GM21825 (cell line): ENCODE measurements at regions not wholly inside any gene's neighbourhood (a gene's known extent, or its start where the extent isn't known, plus 50 kb on each side); places are given as distances from the start of the nearest gene placed in this dataset.

Experiments used
- ATAC-seq: cut with Tn5 transposase; IDR thresholded peaks from one replicate; pipeline ENCODE4 v1.9.1; 2021; ENCODE audit warnings: mild to moderate bottlenecking, moderate library complexity; ENCODE audit not compliant: unreplicated experiment

- no peak for ATAC-seq
Observed at GRCh38 chr4:137212601-137213000, 319.7 kb downstream of the PCDH18 start.

DNA sequence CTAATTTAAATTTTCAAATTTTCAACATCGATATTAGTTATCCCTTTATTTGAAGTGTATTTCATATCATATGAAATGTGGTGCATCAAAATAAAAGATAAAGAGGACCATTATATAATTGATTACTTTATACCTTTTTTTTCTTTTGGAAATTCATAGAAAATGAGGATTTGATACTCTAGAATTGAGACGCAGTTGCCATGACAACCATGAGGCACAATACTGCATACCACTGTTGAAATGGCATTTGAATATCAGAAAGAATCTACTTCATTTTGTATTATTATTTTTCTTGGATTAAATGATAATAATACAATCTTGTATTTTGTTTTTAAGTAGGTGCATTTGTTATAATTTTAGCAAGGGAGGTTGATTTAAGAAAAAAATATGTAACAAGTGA lies 323.1 kb downstream of the PCDH18 start:
- ATAC-seq: no peak

- ATAC-seq: no peak
Observed at GRCh38 chr4:137206781-137207180, 325.5 kb downstream of the PCDH18 start.

GRCh38 chr4:137203601-137204000 lies 328.7 kb downstream of the PCDH18 start:
- ATAC-seq: no peak

DNA sequence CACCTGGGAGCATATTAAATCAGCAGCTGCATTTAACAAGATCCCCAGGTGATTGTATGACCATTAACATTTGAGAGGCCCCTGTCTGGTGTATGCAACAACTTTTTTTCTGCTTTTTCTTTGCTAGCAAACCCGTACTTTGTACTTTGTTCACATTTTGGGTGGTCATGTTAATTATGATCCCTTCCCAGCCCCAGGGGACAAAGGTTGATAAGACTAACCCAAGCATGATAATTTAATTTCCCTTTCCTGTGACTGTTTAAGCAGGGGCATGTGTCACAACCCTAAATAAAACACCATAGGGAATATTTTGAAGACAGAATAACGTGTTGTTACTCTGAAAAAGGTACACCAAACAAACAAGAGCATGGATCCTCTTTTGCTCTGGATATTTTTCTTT lies 332.0 kb downstream of the PCDH18 start:
- ATAC-seq: no peak

- ATAC-seq: no peak
Observed at GRCh38 chr4:137198791-137199190, 333.5 kb downstream of the PCDH18 start.

DNA sequence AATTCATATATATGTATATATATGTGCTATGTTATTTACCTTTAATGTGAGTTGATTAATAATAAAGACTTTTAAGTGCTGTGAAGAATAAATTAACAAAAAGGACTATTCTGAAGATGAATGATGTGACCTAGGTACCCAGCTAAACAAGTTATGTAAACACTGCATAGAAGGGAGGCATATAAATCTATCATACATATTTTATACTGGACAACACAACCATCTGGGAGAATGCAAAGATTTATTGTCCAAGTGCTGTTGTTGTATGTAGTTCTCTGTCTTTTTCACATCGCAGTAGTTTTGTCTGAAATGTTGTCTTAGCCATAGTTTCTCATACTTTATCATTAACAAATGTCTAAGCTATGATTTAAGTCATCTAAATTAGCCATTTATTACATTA lies 337.6 kb downstream of the PCDH18 start:
- no peak for ATAC-seq

- ATAC-seq: no peak
Observed at GRCh38 chr4:137193564-137193963, 338.7 kb downstream of the PCDH18 start.

DNA sequence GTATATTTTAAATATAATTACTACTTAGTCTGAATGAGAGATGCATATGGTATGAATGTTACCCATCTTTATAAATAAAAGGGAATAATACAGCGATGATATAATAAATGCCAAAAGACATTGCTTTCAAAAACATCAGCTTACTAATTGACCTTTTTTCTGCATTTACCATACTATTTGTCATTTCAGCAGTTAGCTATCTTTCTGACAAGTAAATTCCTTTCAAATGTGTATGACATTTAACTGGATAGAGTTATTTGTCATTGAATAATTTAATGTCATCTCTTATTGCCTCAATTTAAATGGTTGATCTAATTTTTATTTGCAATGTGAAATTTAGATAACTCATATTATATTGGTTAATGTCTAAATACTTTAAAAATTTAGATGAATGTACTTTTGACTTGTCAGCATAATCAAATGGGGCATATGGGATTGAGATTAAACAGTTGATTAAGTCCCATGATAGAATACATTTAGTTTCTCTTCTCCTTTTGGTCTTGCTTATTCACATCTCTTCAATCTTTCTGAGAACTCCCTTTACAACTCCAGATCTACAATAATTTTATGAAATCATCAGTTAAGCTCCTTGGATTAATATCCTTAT lies 350.9 kb downstream of the PCDH18 start:
- no peak for ATAC-seq

DNA sequence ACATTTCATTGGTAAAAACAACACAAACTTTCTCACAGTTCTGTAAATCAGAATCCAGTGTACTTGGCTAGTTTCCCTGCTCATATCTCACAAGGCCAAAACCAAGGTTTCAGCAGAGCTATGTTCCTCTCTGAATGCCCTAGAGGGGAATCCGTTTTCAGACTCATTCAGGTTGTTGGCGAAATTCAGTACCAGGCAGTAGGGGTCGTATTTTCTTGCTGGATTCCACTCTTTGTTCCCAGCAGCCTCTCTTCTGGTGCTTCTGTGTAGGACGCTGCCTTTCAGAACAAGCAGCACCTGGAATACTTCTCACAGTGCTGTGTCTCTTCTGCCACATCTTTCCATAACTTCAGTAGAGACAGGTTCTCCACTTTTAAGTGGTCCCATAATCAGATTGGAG lies 351.9 kb downstream of the PCDH18 start:
- no peak for ATAC-seq

DNA sequence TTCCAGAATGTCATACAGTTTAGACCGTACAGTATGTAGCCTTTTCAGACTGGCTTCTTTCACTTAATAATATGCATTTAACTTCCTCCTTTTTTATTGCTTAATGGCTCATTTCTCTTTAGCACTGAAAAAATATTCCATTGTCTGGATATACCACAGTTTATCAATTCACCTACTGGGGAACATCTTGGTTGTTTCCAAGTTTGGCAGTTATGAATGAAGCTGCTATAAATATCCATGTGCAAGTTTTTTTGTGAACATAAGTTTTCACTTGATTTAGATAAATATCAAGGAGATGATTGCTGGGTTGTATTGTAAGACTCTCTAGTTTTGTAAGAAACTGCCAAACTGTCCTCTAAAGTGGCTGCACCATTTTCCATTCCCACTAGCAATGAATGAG lies 375.5 kb downstream of the PCDH18 start:
- no peak for ATAC-seq

- no peak for ATAC-seq
Observed at GRCh38 chr4:137156054-137156453, 376.2 kb downstream of the PCDH18 start.

DNA sequence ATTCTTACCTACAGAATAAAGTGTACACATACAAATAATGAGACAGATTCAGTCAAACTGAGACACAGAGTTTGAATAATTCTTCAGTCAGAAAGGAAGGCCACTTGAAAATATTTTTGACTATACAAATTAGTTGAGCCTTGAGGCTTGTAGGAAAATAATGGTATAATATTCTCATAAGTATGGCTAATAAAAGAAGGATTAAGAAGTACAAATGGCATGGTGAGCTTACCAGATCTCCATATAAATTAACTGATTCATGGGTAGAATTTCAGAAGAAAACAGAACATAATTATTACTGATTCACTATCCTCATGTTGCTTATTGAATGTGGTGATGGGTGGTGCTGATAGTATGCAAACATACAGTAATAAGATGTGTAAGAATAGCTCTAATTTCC lies 401.1 kb downstream of the PCDH18 start:
- no peak for ATAC-seq

DNA sequence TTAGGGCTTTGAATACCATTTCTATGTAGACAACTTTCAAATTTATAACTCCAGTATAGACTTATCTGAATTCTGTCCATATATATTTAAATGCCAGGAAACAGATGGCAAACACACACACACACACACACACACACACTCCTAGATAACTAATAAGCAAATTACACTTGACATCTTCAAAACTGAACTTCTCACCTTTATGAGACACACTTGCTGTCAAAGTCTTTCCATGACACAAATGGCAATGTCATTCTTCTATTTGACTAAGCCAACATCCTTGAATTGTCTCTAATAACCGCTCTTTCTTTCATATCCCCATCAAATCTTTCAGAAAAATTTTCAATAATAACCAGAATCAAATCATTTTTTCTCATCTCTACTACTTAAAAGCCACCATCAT lies 402.4 kb downstream of the PCDH18 start:
- ATAC-seq: no peak

DNA sequence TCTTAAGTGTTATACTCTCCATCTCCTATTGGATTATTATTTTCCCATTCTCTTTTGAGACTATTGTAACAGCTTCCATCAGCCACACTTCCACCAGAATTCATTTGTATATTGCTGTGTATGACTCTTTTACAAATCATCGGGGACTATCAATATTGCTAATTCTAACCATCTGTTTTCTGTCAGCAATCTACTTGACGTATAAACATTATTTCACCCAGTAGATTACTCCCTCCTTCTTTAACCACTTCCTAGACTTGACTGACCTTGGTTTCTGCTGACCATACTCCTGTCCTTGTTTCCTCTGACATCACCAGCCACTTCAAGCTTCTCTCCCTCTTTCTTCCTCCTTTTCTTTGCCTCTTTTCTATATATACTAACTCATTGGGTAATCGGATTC lies 402.9 kb downstream of the PCDH18 start:
- ATAC-seq: no peak

DNA sequence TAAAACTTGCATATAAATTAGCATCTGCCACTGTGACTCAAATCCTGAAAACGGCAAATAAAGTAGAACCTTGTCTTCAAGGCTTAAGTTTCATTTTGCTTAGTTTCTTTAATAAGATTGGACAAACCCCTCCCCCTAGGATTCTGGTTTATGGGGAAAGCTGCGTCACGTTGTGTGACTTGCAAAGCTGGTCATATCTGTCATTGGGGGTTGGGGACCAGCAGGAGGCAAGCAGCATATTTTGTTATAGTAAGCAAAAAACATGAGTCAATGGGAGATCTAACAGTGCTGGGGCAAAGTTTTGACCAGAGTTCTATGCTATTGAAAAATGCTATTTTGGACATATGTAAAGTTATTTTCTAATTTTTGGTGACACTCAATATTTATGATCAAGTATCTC lies 407.3 kb downstream of the PCDH18 start:
- ATAC-seq: no peak

- peak; percentile 86 for ATAC-seq
Observed at GRCh38 chr4:137124278-137124932, 407.9 kb downstream of the PCDH18 start.

- ATAC-seq: no peak
Observed at GRCh38 chr4:137122876-137123275, 409.4 kb downstream of the PCDH18 start.

DNA sequence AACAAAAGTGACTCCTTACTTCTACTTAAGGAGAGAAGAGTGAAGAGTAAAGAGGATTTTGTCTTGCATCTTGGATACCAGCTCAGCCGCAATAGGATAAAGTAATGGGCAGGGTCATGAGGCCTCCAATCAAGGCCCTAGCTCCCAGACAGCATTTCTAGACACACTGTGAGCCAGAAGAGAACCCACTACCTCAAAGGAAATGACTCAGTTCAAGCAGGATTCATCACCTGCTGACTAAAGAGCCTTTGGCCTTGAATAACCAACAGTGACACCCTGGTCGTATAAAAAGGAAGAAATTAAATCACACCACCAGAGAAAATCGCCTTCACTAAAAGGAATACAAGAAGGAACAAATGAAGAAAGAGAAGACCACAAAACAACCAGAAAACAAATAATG lies 416.1 kb downstream of the PCDH18 start:
- no peak for ATAC-seq

- no peak for ATAC-seq
Observed at GRCh38 chr4:137106733-137107132, 425.6 kb downstream of the PCDH18 start.

- ATAC-seq: no peak
Observed at GRCh38 chr4:137106287-137106686, 426.0 kb downstream of the PCDH18 start.

DNA sequence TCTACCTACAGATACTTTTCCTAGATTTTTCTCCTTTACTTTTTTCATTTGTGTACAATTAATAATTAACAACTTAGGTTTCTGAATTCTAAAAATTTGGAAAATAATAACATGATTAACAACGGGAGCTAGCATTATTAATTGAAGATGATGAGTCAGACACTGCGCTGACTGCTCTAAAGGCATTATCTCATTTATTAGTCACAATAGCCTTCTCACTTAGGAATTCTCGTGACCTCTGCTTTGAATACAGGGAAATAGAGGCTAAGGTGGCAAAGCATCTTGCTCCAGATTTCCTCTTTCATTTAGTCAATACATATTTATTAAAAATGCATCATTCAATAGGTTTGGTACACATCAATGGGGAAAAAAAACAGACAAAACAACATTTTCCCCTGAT lies 441.3 kb downstream of the PCDH18 start:
- no peak for ATAC-seq

DNA sequence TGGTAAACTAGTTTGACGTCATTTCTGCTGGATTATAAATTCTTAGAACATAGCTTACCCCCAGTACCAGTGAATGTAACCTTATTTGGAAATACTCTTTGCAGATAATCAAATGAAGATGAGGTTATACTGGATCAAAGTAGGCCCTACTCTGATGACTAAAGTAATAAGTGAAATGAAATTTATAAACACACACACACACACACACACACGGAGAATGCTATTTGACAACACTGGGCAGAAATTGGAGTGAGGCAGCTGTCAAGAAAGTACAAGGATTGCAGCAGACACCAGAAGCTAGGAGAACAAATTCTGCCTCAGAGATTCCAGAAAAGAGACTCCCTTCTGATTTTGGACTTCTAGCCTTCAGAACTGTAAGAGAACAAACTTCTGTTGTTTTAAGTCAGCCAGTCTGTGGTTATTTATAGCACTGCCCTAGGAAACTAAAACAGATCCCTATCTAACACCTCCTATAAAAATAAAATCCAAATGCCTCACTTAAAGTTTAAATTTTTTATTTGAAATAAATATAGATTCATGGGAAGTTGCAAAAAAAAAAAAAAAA lies 448.6 kb downstream of the PCDH18 start:
- no peak for ATAC-seq
